SK-N-SH (cell line): ENCODE measurements at regions not wholly inside any gene's neighbourhood (a gene's known extent, or its start where the extent isn't known, plus 50 kb on each side); places are given as distances from the start of the nearest gene placed in this dataset.

ENCODE experiments used
- CTCF ChIA-PET: fragments of 300-600, 350-600 bp; formaldehyde crosslinking; extraction: SDS; loops from one replicate; lab custom pipeline; 2021; lab: Yijun Ruan, JAX
- POLR2A ChIA-PET: fragments of 350-600 bp; sonication (Branson Sonifier 250); formaldehyde crosslinking; extraction: SDS; loops from one replicate; lab custom pipeline; 2020; ENCODE audit warnings: antibody characterized with exemption, inconsistent platforms; lab: Yijun Ruan, JAX
- DNase-seq: peaks from one replicate; pipeline ENCODE4 v3.0.0; 2012
- H2AFZ ChIP-seq: fragments of 200-600 bp; sonication (generic); 2 replicates; pipeline ENCODE4 v1.8.1; 2016; ENCODE audit warnings: antibody characterized with exemption, mild to moderate bottlenecking, low read depth
- H3F3A ChIP-seq: fragments of 200-600 bp; sonication (generic); replicated peaks from 2 replicates; pipeline ENCODE3; 2016; ENCODE audit warnings: antibody characterized with exemption, mild to moderate bottlenecking; ENCODE audit not compliant: insufficient read depth
- H3K27ac ChIP-seq, 2 experiments: fragments of 200-500 bp in 1 of 2; fragments of 200-600 bp in 1 of 2; sonication (Bioruptor generic) in 1 of 2; sonication (generic), shearing (Covaris generic) in 1 of 2; 2 replicates each; pipeline versions ENCODE4 v1.5.1 to v1.6.1; 2014 to 2016; ENCODE audit warnings: low read depth in 2 of 2, inconsistent platforms in 1 of 2, low read length in 1 of 2, mild to moderate bottlenecking in 1 of 2, mixed read lengths in 1 of 2
- H3K27me3 ChIP-seq: fragments of 200-600 bp; sonication (generic), shearing (Covaris generic); 2 replicates; pipeline ENCODE4 v1.6.1; 2016; ENCODE audit warnings: mixed run types; ENCODE audit not compliant: insufficient read depth
- H3K36me3 ChIP-seq, 2 experiments: fragments of 200-500 bp in 1 of 2; fragments of 200-600 bp in 1 of 2; sonication (Bioruptor generic) in 1 of 2; sonication (generic) in 1 of 2; replicated peaks in 1 of 2; 2 replicates each; pipeline versions ENCODE3 to v1.5.1; 2014 to 2016; ENCODE audit warnings: low read length in 1 of 2, mild to moderate bottlenecking in 1 of 2; ENCODE audit not compliant: insufficient read depth in 2 of 2, control insufficient read depth in 1 of 2
- H3K4me1 ChIP-seq, 2 experiments: fragments of 200-500 bp in 1 of 2; fragments of 200-600 bp in 1 of 2; sonication (Bioruptor generic) in 1 of 2; sonication (generic), shearing (Covaris generic) in 1 of 2; 2 replicates each; pipeline versions ENCODE4 v1.5.1 to v1.6.1; 2014 to 2016; ENCODE audit warnings: low read depth in 1 of 2, low read length in 1 of 2, mixed run types in 1 of 2; ENCODE audit not compliant: insufficient read depth in 2 of 2, control insufficient read depth in 1 of 2
- H3K4me2 ChIP-seq: fragments of 200-600 bp; sonication (generic), shearing (Covaris generic); 2 replicates; pipeline ENCODE4 v1.6.1; 2017; ENCODE audit warnings: mixed run types
- H3K4me3 ChIP-seq, 2 experiments: fragments of 200-500 bp in 1 of 2; fragments of 200-600 bp in 1 of 2; sonication (Bioruptor generic) in 1 of 2; sonication (generic), shearing (Covaris generic) in 1 of 2; 2 replicates each; pipeline versions ENCODE4 v1.5.1 to v1.8.1; 2014 to 2016; ENCODE audit warnings: low read depth in 2 of 2, inconsistent platforms in 1 of 2, low read length in 1 of 2, mild to moderate bottlenecking in 1 of 2, mixed read lengths in 1 of 2, moderate library complexity in 1 of 2
- H3K79me2 ChIP-seq: fragments of 200-600 bp; sonication (generic); 2 replicates; pipeline ENCODE4 v1.8.1; 2017; ENCODE audit warnings: mild to moderate bottlenecking; ENCODE audit not compliant: insufficient read depth
- H3K9ac ChIP-seq: fragments of 200-600 bp; sonication (generic); 2 replicates; pipeline ENCODE4 v1.6.1; 2017; ENCODE audit warnings: mixed run types
- H3K9me2 ChIP-seq: fragments of 200-600 bp; sonication (generic); 2 replicates; pipeline ENCODE4 v1.6.1; 2017; ENCODE audit warnings: mixed run types
- H3K9me3 ChIP-seq: fragments of 200-600 bp; sonication (generic); 2 replicates; pipeline ENCODE4 v1.6.1; 2017; ENCODE audit warnings: mixed run types, mild to moderate bottlenecking, moderate library complexity
- H4K20me1 ChIP-seq: fragments of 200-600 bp; sonication (generic); 2 replicates; pipeline ENCODE4 v1.6.1; 2017; ENCODE audit warnings: mild to moderate bottlenecking, mixed run types; ENCODE audit not compliant: insufficient read depth
- EP300 ChIP-seq, 2 experiments: IDR thresholded peaks; 2 replicates each; pipeline versions ENCODE4 v1.4.0 to v1.6.1; 2012; ENCODE audit warnings: borderline replicate concordance in 1 of 2, low read depth in 1 of 2, low read length in 1 of 2
- FOSL2 ChIP-seq: IDR thresholded peaks from 2 replicates; pipeline ENCODE4 v1.4.0; 2012; ENCODE audit warnings: low read depth, mild to moderate bottlenecking, moderate library complexity, borderline replicate concordance
- FOXJ3 ChIP-seq: sonication (generic); formaldehyde crosslinking; IDR thresholded peaks from 2 replicates; pipeline ENCODE4 v1.5.1; 2020; ENCODE audit warnings: mild to moderate bottlenecking, missing genetic modification reagents
- MEF2A ChIP-seq: IDR thresholded peaks from 2 replicates; pipeline ENCODE4 v1.4.0; 2012; ENCODE audit warnings: low read depth, borderline replicate concordance
- NRF1 ChIP-seq: IDR thresholded peaks from 2 replicates; pipeline ENCODE4 v1.6.1; 2012; ENCODE audit warnings: low read depth, mild to moderate bottlenecking, low read length
- POLR2AphosphoS5 ChIP-seq: IDR thresholded peaks from 2 replicates; pipeline ENCODE4 v1.6.1; 2012; ENCODE audit warnings: low read depth, low read length
- RCOR1 ChIP-seq: fragments of 150-350 bp; IDR thresholded peaks from 2 replicates; pipeline ENCODE4 v1.6.1; 2017; ENCODE audit warnings: antibody characterized with exemption, low read length
- REST ChIP-seq: IDR thresholded peaks from 2 replicates; pipeline ENCODE4 v1.6.1; 2012; ENCODE audit warnings: mild to moderate bottlenecking, low read depth, low read length, moderate library complexity
- RFX5 ChIP-seq: IDR thresholded peaks from 2 replicates; pipeline ENCODE4 v1.6.1; 2012; ENCODE audit warnings: mild to moderate bottlenecking, improper control_type of control experiment, low read length
- TCF12 ChIP-seq: IDR thresholded peaks from 2 replicates; pipeline ENCODE4 v1.4.0; 2012
- TEAD4 ChIP-seq: IDR thresholded peaks from 2 replicates; pipeline ENCODE4 v1.4.0; 2012; ENCODE audit warnings: mild to moderate bottlenecking, borderline replicate concordance; ENCODE audit not compliant: insufficient read depth
- USF2 ChIP-seq: fragments of 150-350 bp; IDR thresholded peaks from 2 replicates; pipeline ENCODE4 v1.6.1; 2017; ENCODE audit warnings: antibody characterized with exemption, low read length, low read depth, borderline replicate concordance
- YY1 ChIP-seq: IDR thresholded peaks from 2 replicates; pipeline ENCODE4 v1.4.0; 2012; ENCODE audit warnings: low read depth, mild to moderate bottlenecking
- ZBTB33 ChIP-seq: IDR thresholded peaks from 2 replicates; pipeline ENCODE4 v1.4.0; 2012; ENCODE audit warnings: low read depth, borderline replicate concordance
- WGBS: methylation state at CpG from one replicate; pipeline ENCODE4 v1.1.6; 2017; ENCODE audit warnings: low lambda C conversion rate; 5-methylcytosine and 5-hydroxymethylcytosine counted together
- TF ChIP-seq, protein P1 (sequence below): IDR thresholded peaks from 2 replicates; pipeline ENCODE4; 2012
- TF ChIP-seq, protein P2 (sequence below): fragments of 200-600 bp; sonication (generic); IDR thresholded peaks from 2 replicates; pipeline ENCODE4 v1.6.1; 2017; ENCODE audit warnings: antibody characterized with exemption, mild to moderate bottlenecking, moderate library complexity
- TF ChIP-seq, protein P3 (sequence below): IDR thresholded peaks from 2 replicates; pipeline ENCODE4 v1.4.0; 2012; ENCODE audit warnings: low read depth, borderline replicate concordance

- no peak for DNase-seq
- H3K9me3 ChIP-seq: no peaks in the 10 kb centered on the region
- H3K9ac ChIP-seq: no peak overlapping the region
- no peaks in the 10 kb centered on the region for H3K4me1 ChIP-seq
- ChIA-PET CTCF (interaction anchor here (0.8 to 1.1 kb wide), 2 partner anchors 43 to 212 kb away, joined by 3 to 5 read pairs; no protein-coding TSS in a partner anchor), POLR2A (no interaction called here)
- no peak overlapping the region for H3K4me3 ChIP-seq
- H3K27ac ChIP-seq: no peak overlapping the region
- H3K4me2 ChIP-seq: no peak overlapping the region
- no peaks in the 10 kb centered on the region for H4K20me1 ChIP-seq
- H3K79me2 ChIP-seq: no peaks in the 10 kb centered on the region
- no peaks in the 10 kb centered on the region for H3K27me3 ChIP-seq
- H3F3A ChIP-seq: no peaks in the 10 kb centered on the region
- H3K36me3 ChIP-seq: no peaks in the 10 kb centered on the region
- H3K9me2 ChIP-seq: no peaks in the 10 kb centered on the region
- TF ChIP-seq, protein P1, sequence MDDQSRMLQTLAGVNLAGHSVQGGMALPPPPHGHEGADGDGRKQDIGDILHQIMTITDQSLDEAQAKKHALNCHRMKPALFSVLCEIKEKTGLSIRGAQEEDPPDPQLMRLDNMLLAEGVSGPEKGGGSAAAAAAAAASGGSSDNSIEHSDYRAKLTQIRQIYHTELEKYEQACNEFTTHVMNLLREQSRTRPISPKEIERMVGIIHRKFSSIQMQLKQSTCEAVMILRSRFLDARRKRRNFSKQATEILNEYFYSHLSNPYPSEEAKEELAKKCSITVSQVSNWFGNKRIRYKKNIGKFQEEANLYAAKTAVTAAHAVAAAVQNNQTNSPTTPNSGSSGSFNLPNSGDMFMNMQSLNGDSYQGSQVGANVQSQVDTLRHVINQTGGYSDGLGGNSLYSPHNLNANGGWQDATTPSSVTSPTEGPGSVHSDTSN: peak; percentile 28
- no peak for TF ChIP-seq FOSL2
- peak; percentile 76 for TF ChIP-seq TCF12
- TF ChIP-seq, all 33 proteins: peak for 2
- 7% methylated on average over 1 of the region's 1 CpG for WGBS
- no peak overlapping the region for H2AFZ ChIP-seq
These were observed 68.5 kb upstream of the TMEM164 start for GRCh38 chrX:109934434-109934833.

GRCh38 chrX:109934935-109935334 is 68.0 kb upstream of the TMEM164 start:
- ChIA-PET CTCF (interaction anchor here (1.1 kb wide), 1 partner anchor 212 kb away, joined by 5 read pairs; no protein-coding TSS in a partner anchor), POLR2A (no interaction called here)
- no peak for DNase-seq
- Histone ChIP-seq H3K27ac (no peak overlapping the region), H4K20me1 (no peaks in the 10 kb centered on the region), H3K4me3 (no peak overlapping the region), H3F3A (no peaks in the 10 kb centered on the region), H3K27me3 (no peaks in the 10 kb centered on the region), H3K4me1 (no peaks in the 10 kb centered on the region), H3K9me3 (no peaks in the 10 kb centered on the region), H3K36me3 (no peaks in the 10 kb centered on the region), H3K9me2 (no peaks in the 10 kb centered on the region), H3K4me2 (no peak overlapping the region), H2AFZ (no peak overlapping the region), H3K9ac (no peak overlapping the region), H3K79me2 (no peaks in the 10 kb centered on the region)
- WGBS: 26% methylated on average over 5 of the region's 5 CpGs
- no peak for TF ChIP-seq POLR2AphosphoS5
- TF ChIP-seq REST: no peak
- TF ChIP-seq, protein P2, sequence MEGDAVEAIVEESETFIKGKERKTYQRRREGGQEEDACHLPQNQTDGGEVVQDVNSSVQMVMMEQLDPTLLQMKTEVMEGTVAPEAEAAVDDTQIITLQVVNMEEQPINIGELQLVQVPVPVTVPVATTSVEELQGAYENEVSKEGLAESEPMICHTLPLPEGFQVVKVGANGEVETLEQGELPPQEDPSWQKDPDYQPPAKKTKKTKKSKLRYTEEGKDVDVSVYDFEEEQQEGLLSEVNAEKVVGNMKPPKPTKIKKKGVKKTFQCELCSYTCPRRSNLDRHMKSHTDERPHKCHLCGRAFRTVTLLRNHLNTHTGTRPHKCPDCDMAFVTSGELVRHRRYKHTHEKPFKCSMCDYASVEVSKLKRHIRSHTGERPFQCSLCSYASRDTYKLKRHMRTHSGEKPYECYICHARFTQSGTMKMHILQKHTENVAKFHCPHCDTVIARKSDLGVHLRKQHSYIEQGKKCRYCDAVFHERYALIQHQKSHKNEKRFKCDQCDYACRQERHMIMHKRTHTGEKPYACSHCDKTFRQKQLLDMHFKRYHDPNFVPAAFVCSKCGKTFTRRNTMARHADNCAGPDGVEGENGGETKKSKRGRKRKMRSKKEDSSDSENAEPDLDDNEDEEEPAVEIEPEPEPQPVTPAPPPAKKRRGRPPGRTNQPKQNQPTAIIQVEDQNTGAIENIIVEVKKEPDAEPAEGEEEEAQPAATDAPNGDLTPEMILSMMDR: no peak
- no peak for TF ChIP-seq TEAD4
- TF ChIP-seq RFX5: no peak
- no peak for TF ChIP-seq YY1
- TF ChIP-seq RCOR1: no peak
- TF ChIP-seq NRF1: no peak
- TF ChIP-seq, protein P3, sequence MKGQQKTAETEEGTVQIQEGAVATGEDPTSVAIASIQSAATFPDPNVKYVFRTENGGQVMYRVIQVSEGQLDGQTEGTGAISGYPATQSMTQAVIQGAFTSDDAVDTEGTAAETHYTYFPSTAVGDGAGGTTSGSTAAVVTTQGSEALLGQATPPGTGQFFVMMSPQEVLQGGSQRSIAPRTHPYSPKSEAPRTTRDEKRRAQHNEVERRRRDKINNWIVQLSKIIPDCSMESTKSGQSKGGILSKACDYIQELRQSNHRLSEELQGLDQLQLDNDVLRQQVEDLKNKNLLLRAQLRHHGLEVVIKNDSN: no peak
- TF ChIP-seq USF2: no peak
- TF ChIP-seq MEF2A: no peak
- TF ChIP-seq ZBTB33: no peak
- no peak for TF ChIP-seq EP300 (IDR thresholded peaks at IDR 0.05; ENCODE audit: borderline replicate concordance in 1 of 2, low read depth in 1 of 2, low read length in 1 of 2)
- no peak for TF ChIP-seq FOXJ3 (CRISPR knock-in tag)
